Parathyroid adenoma (tissue), 2 donors: ENCODE measurements at regions not wholly inside any gene's neighbourhood (a gene's known extent, or its start where the extent isn't known, plus 50 kb on each side); places are given as distances from the start of the nearest gene placed in this dataset.

Experiments used
- H2AFZ ChIP-seq: fragments of 300-600 bp; sonication (generic); one replicate; pipeline ENCODE4 v1.7.0; 2017; ENCODE audit warnings: antibody characterized with exemption, mild to moderate bottlenecking
- H3K27ac ChIP-seq: fragments of 300-600 bp; sonication (generic); one replicate; pipeline ENCODE4 v1.7.0; 2017
- H3K27me3 ChIP-seq: fragments of 300-600 bp; sonication (generic); one replicate; pipeline ENCODE4 v1.7.0; 2017; ENCODE audit warnings: low read length; ENCODE audit not compliant: control insufficient read depth, insufficient read depth
- H3K36me3 ChIP-seq: fragments of 300-600 bp; sonication (generic); one replicate; pipeline ENCODE4 v1.7.0; 2017; ENCODE audit warnings: low read length; ENCODE audit not compliant: control insufficient read depth, insufficient read depth
- H3K4me1 ChIP-seq: fragments of 300-600 bp; sonication (generic); one replicate; pipeline ENCODE4 v1.7.0; 2017; ENCODE audit warnings: control low read depth
- H3K4me2 ChIP-seq: fragments of 300-600 bp; sonication (generic); one replicate; pipeline ENCODE4 v1.7.0; 2017; ENCODE audit warnings: low read length
- H3K4me3 ChIP-seq: fragments of 300-600 bp; sonication (generic); one replicate; pipeline ENCODE4 v1.7.0; 2017; ENCODE audit warnings: low read depth, low read length
- H3K79me2 ChIP-seq: fragments of 300-600 bp; sonication (generic); one replicate; pipeline ENCODE4 v1.7.0; 2017; ENCODE audit warnings: control low read depth
- H3K9ac ChIP-seq: fragments of 300-600 bp; sonication (generic); one replicate; pipeline ENCODE4 v1.7.0; 2017; ENCODE audit warnings: mild to moderate bottlenecking
- H3K9me3 ChIP-seq: fragments of 300-600 bp; sonication (generic); one replicate; pipeline ENCODE4 v1.7.0; 2017; ENCODE audit warnings: low read length; ENCODE audit not compliant: control insufficient read depth
- TF ChIP-seq, protein P1 (sequence below): fragments of 300-600 bp; sonication (generic); IDR thresholded peaks from one replicate; pipeline ENCODE4 v1.7.0; 2017; ENCODE audit warnings: antibody characterized with exemption, mild to moderate bottlenecking
- donor health status: primary hyperparathyroidism.

- Histone ChIP-seq H3K4me1 (no peaks in the 10 kb centered on the region), H2AFZ (no peak overlapping the region), H3K9me3 (no peaks in the 10 kb centered on the region), H3K27me3 (no peaks in the 10 kb centered on the region), H3K9ac (no peak overlapping the region), H3K36me3 (no peaks in the 10 kb centered on the region), H3K4me3 (no peak overlapping the region), H3K4me2 (no peak overlapping the region), H3K27ac (no peak overlapping the region), H3K79me2 (no peaks in the 10 kb centered on the region)
- TF ChIP-seq, protein P1, sequence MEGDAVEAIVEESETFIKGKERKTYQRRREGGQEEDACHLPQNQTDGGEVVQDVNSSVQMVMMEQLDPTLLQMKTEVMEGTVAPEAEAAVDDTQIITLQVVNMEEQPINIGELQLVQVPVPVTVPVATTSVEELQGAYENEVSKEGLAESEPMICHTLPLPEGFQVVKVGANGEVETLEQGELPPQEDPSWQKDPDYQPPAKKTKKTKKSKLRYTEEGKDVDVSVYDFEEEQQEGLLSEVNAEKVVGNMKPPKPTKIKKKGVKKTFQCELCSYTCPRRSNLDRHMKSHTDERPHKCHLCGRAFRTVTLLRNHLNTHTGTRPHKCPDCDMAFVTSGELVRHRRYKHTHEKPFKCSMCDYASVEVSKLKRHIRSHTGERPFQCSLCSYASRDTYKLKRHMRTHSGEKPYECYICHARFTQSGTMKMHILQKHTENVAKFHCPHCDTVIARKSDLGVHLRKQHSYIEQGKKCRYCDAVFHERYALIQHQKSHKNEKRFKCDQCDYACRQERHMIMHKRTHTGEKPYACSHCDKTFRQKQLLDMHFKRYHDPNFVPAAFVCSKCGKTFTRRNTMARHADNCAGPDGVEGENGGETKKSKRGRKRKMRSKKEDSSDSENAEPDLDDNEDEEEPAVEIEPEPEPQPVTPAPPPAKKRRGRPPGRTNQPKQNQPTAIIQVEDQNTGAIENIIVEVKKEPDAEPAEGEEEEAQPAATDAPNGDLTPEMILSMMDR = no peak
These were observed 120.2 kb downstream of the TEX36 start for GRCh38 chr10:125562737-125563136.

- TF ChIP-seq, protein P1 = no peak
- H3K4me1 ChIP-seq = no peaks in the 10 kb centered on the region
- no peak overlapping the region for H3K4me2 ChIP-seq
- H3K27ac ChIP-seq = no peak overlapping the region
- H3K27me3 ChIP-seq = no peaks in the 10 kb centered on the region
- no peak overlapping the region for H3K4me3 ChIP-seq
- no peaks in the 10 kb centered on the region for H3K36me3 ChIP-seq
- H3K9ac ChIP-seq = no peak overlapping the region
- no peaks in the 10 kb centered on the region for H3K9me3 ChIP-seq
- H3K79me2 ChIP-seq = no peaks in the 10 kb centered on the region
- no peak overlapping the region for H2AFZ ChIP-seq
These were observed 122.0 kb downstream of the TEX36 start for GRCh38 chr10:125560947-125561346.

DNA sequence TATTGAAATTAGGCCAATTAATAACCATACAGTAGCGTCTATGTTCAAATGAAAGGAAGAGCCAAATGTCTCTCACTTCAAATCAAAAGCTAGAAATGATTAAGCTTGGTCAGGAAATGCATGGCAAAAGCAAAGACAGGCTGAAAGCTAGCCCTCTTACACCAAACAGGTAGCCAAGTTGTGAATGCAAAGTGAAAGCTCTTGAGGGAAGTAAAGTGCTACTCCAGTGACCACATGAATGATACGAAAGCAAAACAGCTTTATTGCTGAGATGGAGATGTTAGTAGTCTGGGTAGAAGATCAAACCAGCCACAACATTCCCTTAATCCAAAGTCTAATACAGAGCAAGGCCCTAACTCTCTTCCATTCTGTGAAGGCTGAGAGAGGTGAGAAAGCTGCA is 123.8 kb downstream of the TEX36 start:
- Histone ChIP-seq H3K9ac (no peak overlapping the region), H3K4me1 (no peaks in the 10 kb centered on the region), H2AFZ (no peak overlapping the region), H3K9me3 (no peaks in the 10 kb centered on the region), H3K27me3 (no peaks in the 10 kb centered on the region), H3K79me2 (no peaks in the 10 kb centered on the region), H3K36me3 (no peaks in the 10 kb centered on the region), H3K4me3 (no peak overlapping the region), H3K27ac (no peak overlapping the region), H3K4me2 (no peak overlapping the region)
- TF ChIP-seq, protein P1 = no peak

DNA sequence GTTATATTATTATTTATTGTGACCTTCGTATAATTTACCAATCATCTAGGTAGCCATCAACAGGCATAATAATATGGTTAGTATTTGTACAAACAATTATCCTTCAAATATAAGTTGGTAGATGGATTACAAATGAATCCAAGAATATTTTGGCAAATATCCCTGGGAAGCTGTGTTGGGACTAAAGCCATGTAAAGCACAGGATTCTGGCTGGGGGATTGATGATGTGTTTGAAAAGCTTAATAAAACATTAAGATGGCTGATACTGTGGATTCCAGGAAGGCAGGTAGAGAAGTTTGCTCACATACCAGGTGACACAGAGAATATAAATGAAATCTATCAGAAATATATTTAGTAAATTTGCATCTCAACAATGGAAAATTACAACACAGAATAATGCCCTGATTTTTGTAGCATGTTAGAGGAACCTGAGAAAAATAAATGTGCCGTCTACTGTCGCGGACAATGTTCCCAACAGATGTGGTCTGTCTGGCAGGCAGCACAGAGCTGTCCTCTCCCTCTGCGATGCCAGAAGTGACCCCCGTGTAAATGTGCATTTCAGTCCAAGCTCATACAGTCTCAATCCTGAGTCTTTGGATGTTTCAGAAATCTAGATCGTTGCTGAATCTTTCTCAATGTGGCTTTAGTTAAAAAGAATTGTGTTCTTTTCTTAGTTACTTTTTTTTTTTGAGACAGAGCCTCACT is 125.0 kb downstream of the TEX36 start:
- Histone ChIP-seq H3K9me3 (no peaks in the 10 kb centered on the region), H3K4me1 (no peaks in the 10 kb centered on the region)

More for the DNA sequence above, 125.0 kb downstream of the TEX36 start:
- Histone ChIP-seq H3K27ac (no peak overlapping the region), H3K36me3 (no peaks in the 10 kb centered on the region), H2AFZ (no peak overlapping the region), H3K4me3 (no peak overlapping the region), H3K27me3 (no peaks in the 10 kb centered on the region), H3K4me2 (no peak overlapping the region), H3K79me2 (no peaks in the 10 kb centered on the region), H3K9ac (no peak overlapping the region)
- TF ChIP-seq, protein P1 = no peak
